PC-9 (cell line): ENCODE measurements at regions not wholly inside any gene's neighbourhood (a gene's known extent, or its start where the extent isn't known, plus 50 kb on each side); places are given as distances from the start of the nearest gene placed in this dataset.

Experiments
- CTCF ChIP-seq: fragments of 200-600 bp; sonication (generic); conservative IDR thresholded peaks from 2 replicates; pipeline ENCODE4 v1.6.1; 2017; ENCODE audit warnings: mixed run types, antibody characterized with exemption, mild to moderate bottlenecking, moderate library complexity
- EZH2 ChIP-seq: fragments of 200-600 bp; sonication (generic); IDR thresholded peaks from 2 replicates; pipeline ENCODE4 v1.8.0; 2017; ENCODE audit warnings: antibody characterized with exemption, low read depth

GRCh38 chr10:30745953-30746352 lies 116.4 kb upstream of the LYZL2 start:
- TF ChIP-seq CTCF = no peak
- TF ChIP-seq EZH2 = no peak
